Right lobe of liver (tissue), 6 donors: ENCODE measurements at regions not wholly inside any gene's neighbourhood (a gene's known extent, or its start where the extent isn't known, plus 50 kb on each side); places are given as distances from the start of the nearest gene placed in this dataset.

ENCODE experiments used
- ATAC-seq, 4 donors: fragments of 200-7000 bp; cut with Tn5 transposase; one replicate each; pipeline ENCODE4 v1.9.1; 2020; ENCODE audit warnings: mild to moderate bottlenecking in 4 of 4, moderate library complexity in 4 of 4
- DNase-seq, 3 donors: peaks; one replicate each; pipeline ENCODE4 v3.0.0-alpha.2; 2020
- H3K27ac ChIP-seq, 3 donors: fragments of 200-600 bp; one replicate each; pipeline ENCODE4 v1.8.0; 2022
- H3K27me3 ChIP-seq, 2 donors: fragments of 200-600 bp; one replicate each; pipeline ENCODE4 v1.8.0; 2022
- H3K36me3 ChIP-seq, 4 donors: fragments of 200-600 bp; sonication (generic) in 1 of 4; one replicate each; pipeline versions ENCODE4 v1.5.1 to v1.8.0; 2017 to 2022; ENCODE audit warnings: control low read depth in 1 of 4
- H3K4me1 ChIP-seq, 4 donors: fragments of 200-600 bp; sonication (generic) in 1 of 4; one replicate each; pipeline versions ENCODE4 v1.5.1 to v1.8.0; 2017 to 2022; ENCODE audit warnings: control low read depth in 1 of 4
- H3K4me3 ChIP-seq, 3 donors: fragments of 200-600 bp; one replicate each; pipeline ENCODE4 v1.8.0; 2022
- H3K9me3 ChIP-seq, 4 donors: fragments of 200-600 bp; sonication (generic) in 1 of 4; one replicate each; pipeline versions ENCODE4 v1.5.1 to v1.8.0; 2017 to 2022; ENCODE audit warnings: control low read depth in 1 of 4
- CTCF ChIP-seq, 4 donors: fragments of 200-600 bp in 3 of 4; fragments of 450-650 bp in 1 of 4; IDR thresholded peaks; one replicate each; pipeline versions ENCODE4 v1.5.1 to v1.8.0; 2016 to 2022; ENCODE audit warnings: antibody characterized with exemption in 4 of 4, mild to moderate bottlenecking in 2 of 4
- POLR2A ChIP-seq: fragments of 450-650 bp; IDR thresholded peaks from one replicate; pipeline ENCODE4 v1.6.1; 2017; ENCODE audit warnings: antibody characterized with exemption, mild to moderate bottlenecking
- WGBS: methylation state at CpG from one replicate; pipeline ENCODE4 v1.1.6; 2018; ENCODE audit warnings: low coverage, low lambda C conversion rate; ENCODE audit not compliant: insufficient coverage; ENCODE audit errors: missing lambda C conversion rate; 5-methylcytosine and 5-hydroxymethylcytosine counted together
- intact Hi-C, 2 donors: fragments of 100-400 bp; cut with DNase I; formaldehyde crosslinking; loops; one replicate each; pipeline versions ENCODE4 v1.11.2 to v1.14.1; 2022
- donor health status: DM: no; HTN: yes; CAD: no.
- donor health status: DM: no; HTN: no; CAD: no.
- donor health status: DM: no; HTN: no; CAD: no.
- donor health status: DM: no; HTN: yes; CAD: no.
- donor health status: DM: no; HTN: yes; CAD: no.

GRCh38 chr4:133995243-133995960 lies 206.2 kb downstream of the PABPC4L start:
- no peaks in the 10 kb centered on the region for H3K36me3 ChIP-seq
- H3K4me1 ChIP-seq: no peaks in the 10 kb centered on the region
- 82% methylated on average over 5 of the region's 5 CpGs for WGBS
- no peaks in the 10 kb centered on the region for H3K27me3 ChIP-seq
- intact Hi-C loops: no loop called here
- no peak for DNase-seq
- no peak overlapping the region for H3K27ac ChIP-seq
- H3K4me3 ChIP-seq: no peak overlapping the region
- peaks cover 0 to 3% (median 0%) of the 10 kb centered on the region in 4 donors for H3K9me3 ChIP-seq
- ATAC-seq: no peak
- TF ChIP-seq POLR2A (no peak), CTCF (IDR thresholded peaks at IDR 0.05) (no peak)

GRCh38 chr4:133982533-133983224 lies 218.9 kb downstream of the PABPC4L start:
- Histone ChIP-seq H3K27me3 (no peaks in the 10 kb centered on the region), H3K36me3 (no peaks in the 10 kb centered on the region), H3K9me3 (no peaks in the 10 kb centered on the region), H3K4me3 (no peak overlapping the region), H3K27ac (no peak overlapping the region), H3K4me1 (no peaks in the 10 kb centered on the region)
- ATAC-seq (no peak), DNase-seq (no peak)
- WGBS: 13% methylated on average over 1 of the region's 1 CpG
- TF ChIP-seq POLR2A: no peak
- no peak for TF ChIP-seq CTCF (IDR thresholded peaks at IDR 0.05)
- intact Hi-C loops: no loop called here

- Histone ChIP-seq H3K9me3 (no peaks in the 10 kb centered on the region), H3K27me3 (no peaks in the 10 kb centered on the region), H3K4me1 (no peaks in the 10 kb centered on the region), H3K36me3 (no peaks in the 10 kb centered on the region), H3K27ac (no peak overlapping the region), H3K4me3 (no peak overlapping the region)
- TF ChIP-seq POLR2A (no peak), CTCF (IDR thresholded peaks at IDR 0.05) (no peak)
- intact Hi-C loops: no loop called here
- 60% methylated on average over 2 of the region's 2 CpGs for WGBS
- DNase-seq (no peak), ATAC-seq (no peak)
Observed at GRCh38 chr4:133981327-133981726, 220.3 kb downstream of the PABPC4L start.

- Histone ChIP-seq H3K27me3 (no peaks in the 10 kb centered on the region), H3K4me3 (no peak overlapping the region), H3K9me3 (no peaks in the 10 kb centered on the region), H3K36me3 (no peaks in the 10 kb centered on the region), H3K27ac (no peak overlapping the region), H3K4me1 (no peaks in the 10 kb centered on the region)
- no peak for TF ChIP-seq CTCF (IDR thresholded peaks at IDR 0.05)
- TF ChIP-seq POLR2A: no peak
- intact Hi-C loops: no loop called here
- 78% methylated on average over 2 of the region's 2 CpGs for WGBS
- no peak for DNase-seq
- ATAC-seq: no peak
Observed at GRCh38 chr4:133972586-133972985, 229.0 kb downstream of the PABPC4L start.
